LNCaP clone FGC (cell line): ENCODE measurements at regions not wholly inside any gene's neighbourhood (a gene's known extent, or its start where the extent isn't known, plus 50 kb on each side); places are given as distances from the start of the nearest gene placed in this dataset.

ENCODE experiments used
- DNase-seq: peaks from one replicate; pipeline ENCODE4 v3.0.0-alpha.2; 2011; ENCODE audit warnings: low read depth
- H3K4me3 ChIP-seq: 2 replicates; pipeline ENCODE4 v1.5.1; 2011; ENCODE audit warnings: mild to moderate bottlenecking, low read depth, low read length, control low read depth
- CTCF ChIP-seq: IDR thresholded peaks from 2 replicates; pipeline ENCODE4 v1.5.1; 2012; ENCODE audit warnings: mild to moderate bottlenecking; ENCODE audit not compliant: control insufficient read depth, insufficient read depth; ENCODE audit errors: extremely low read depth

DNA sequence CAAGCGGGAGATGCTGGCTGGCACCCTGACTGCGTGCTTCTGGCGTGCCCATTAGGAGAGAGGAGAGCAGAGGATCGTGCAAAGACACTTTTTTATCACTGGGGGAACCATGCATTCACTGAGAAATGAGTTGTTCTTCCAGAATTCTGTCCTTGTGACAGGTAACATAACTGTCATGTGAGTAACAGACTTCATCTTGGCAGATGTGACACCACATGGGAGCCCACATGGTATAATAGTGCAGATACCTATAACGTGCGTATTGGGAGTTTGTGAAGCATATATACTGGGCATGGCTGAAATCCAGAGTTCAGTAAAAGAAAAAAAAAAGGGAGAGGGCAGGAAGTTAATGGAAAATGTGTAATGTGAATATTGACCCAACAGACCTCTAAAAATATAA lies 159.6 kb upstream of the BACE2 start:
- no peak for DNase-seq
- H3K4me3 ChIP-seq = no peak overlapping the region
- no peak for TF ChIP-seq CTCF

GRCh38 chr21:41008974-41009373 lies 159.0 kb upstream of the BACE2 start:
- TF ChIP-seq CTCF = no peak
- no peak overlapping the region for H3K4me3 ChIP-seq
- DNase-seq = no peak

- no peak for DNase-seq
- TF ChIP-seq CTCF = no peak
- H3K4me3 ChIP-seq = no peak overlapping the region
Measured at GRCh38 chr21:41009398-41010100, 158.4 kb upstream of the BACE2 start.

- no peak overlapping the region for H3K4me3 ChIP-seq
- no peak for DNase-seq
- TF ChIP-seq CTCF = no peak
Measured at GRCh38 chr21:41010101-41010435, 157.9 kb upstream of the BACE2 start.

GRCh38 chr21:41011098-41011731 lies 156.7 kb upstream of the BACE2 start:
- no peak for TF ChIP-seq CTCF
- H3K4me3 ChIP-seq = no peak overlapping the region
- no peak for DNase-seq

DNA sequence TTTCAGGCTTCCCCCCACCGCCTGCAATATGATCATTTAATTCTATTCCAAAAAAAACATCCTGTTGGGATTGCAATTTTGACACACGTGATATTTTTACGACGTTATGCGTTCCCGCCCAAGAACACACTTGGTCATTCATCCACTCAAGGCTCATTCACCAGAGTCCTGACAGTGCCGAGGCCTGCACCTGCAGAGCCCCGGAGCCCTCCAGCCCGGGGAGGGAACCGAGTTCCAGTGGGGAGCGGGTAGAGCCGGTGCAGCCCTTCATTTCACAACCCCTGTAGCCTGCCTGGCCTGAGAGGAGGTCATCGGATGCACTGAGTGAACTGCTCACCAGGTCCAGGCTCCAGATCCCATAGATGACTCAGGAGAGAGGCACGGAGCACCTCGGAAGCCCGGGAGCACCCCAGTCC lies 156.0 kb upstream of the BACE2 start:
- TF ChIP-seq CTCF = no peak
- no peak for DNase-seq

GRCh38 chr21:41012425-41012824 lies 155.5 kb upstream of the BACE2 start:
- no peak for TF ChIP-seq CTCF
- no peak for DNase-seq
- no peak overlapping the region for H3K4me3 ChIP-seq

More for the DNA sequence above, 156.0 kb upstream of the BACE2 start:
- H3K4me3 ChIP-seq = no peak overlapping the region
